HG03565 (cell line): ENCODE measurements at regions not wholly inside any gene's neighbourhood (a gene's known extent, or its start where the extent isn't known, plus 50 kb on each side); places are given as distances from the start of the nearest gene placed in this dataset.
"Not testable (repeated sequence)": the region's sequence is repeated elsewhere in the genome, so short reads cannot be mapped to it uniquely, and the experiment has no call there.

Source experiments
- ATAC-seq: cut with Tn5 transposase; IDR thresholded peaks from one replicate; pipeline ENCODE4 v1.9.1; 2021; ENCODE audit warnings: mild to moderate bottlenecking, moderate library complexity; ENCODE audit not compliant: unreplicated experiment

DNA sequence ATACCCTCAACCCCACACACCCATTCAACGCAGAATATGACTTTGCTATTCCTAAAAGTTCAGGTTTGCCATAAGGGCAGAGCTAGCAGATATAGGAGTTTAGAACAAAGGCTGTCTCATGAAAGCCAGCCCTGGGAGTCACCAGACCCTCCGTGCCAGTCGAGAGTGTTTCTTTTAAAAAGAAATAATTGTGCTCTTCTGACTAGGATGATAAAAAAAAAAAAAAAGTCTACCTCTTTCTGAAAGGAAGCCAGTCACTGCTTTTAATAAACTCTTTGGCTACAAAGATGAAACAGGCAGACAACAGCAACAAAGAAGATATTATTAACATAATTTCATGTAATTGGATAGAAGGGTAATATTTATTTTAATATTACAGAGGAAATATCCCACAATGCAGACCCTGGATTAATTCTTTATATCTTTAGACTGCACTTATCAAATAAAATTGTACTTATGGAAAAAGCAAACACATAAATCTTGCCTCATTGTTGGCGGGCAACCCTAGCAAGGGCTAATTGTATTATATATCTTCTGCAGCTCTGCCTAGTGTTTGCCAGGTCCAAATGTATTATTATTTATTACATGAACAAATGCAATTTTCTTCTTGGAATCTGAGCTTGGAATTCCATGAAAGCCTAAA, 277.5 kb upstream of the DYNLRB2 start:
- no peak for ATAC-seq

DNA sequence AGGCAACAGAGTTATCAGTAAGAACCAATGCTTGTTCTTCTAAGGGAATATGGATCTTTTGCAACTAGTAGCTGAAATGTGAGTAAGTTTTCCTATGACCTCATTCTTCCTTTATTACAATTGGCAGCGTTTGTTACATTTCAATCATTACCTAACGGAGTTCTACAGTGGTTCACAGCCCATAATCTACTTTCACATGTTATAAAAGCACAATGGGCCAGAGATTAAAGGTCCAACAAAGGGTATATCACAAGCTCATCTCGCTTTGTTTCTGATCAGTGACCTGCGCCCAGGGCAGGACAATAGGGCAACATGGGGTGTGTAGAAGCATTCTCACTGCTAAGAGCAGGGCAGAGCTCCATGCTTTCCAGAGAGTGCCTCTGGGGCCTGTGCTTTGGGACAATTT, 279.9 kb upstream of the DYNLRB2 start:
- ATAC-seq, result no peak

DNA sequence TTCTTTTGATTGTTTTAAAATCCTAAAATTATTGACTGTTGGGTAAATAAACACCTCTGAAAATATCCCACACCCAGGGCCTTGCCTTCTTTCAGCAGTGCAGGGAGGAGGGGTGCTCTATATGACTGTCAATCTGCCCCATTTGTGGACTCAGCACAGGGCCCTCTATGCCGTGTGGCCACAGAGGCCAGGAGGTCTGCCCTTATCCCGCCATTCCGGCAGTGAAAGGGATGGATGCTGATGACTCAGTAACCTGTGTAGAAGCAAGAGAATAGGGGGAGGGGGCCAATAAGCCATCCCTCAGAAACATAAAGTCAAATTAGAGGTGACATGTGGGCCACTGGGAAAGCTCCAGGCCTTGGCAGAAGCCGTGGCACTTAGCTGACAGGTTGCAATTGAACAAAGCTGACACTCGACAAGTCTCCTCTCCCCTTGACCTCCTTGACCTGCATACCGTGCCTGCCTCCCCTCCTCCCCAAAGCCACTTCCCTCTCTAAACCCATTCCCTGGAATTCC, 281.4 kb upstream of the DYNLRB2 start:
- no peak for ATAC-seq

DNA sequence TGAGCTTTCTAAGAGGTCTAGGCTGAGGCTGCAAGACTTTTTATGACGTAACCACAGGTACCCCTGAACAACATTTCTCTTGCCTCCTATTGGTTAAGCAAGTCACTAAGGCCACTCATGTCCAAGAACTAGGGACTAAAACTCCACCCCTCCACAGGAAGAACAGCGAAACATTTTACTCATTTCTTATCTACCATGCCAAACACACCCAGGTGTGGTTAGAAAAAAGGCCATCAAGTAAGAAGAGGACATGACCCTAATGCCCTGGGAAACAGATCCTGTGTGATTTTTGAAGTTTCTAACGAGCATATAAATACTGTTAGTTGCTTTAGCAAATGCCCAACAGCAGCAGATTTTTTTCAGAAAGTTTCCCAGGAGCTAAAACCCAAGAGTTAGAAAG, 282.4 kb upstream of the DYNLRB2 start:
- no peak for ATAC-seq

DNA sequence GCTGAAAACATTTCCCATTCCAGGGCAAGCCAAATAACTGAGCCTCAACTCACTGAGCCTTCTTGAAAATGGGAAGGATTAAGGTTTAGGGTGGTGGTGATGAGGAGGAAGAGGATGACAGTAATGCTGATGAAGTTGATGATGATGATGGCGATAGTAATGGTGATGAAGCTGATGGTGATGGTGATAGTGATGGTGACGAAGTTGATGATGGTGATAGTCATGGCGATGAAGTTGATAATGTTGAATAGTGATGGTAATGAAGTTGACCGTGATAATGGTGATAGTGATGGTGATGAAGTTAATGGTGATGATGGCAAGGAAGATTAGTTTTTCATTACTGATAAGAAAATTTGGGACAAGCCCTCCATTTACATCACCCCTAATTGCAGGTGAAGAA, 285.8 kb upstream of the DYNLRB2 start:
- no peak for ATAC-seq

DNA sequence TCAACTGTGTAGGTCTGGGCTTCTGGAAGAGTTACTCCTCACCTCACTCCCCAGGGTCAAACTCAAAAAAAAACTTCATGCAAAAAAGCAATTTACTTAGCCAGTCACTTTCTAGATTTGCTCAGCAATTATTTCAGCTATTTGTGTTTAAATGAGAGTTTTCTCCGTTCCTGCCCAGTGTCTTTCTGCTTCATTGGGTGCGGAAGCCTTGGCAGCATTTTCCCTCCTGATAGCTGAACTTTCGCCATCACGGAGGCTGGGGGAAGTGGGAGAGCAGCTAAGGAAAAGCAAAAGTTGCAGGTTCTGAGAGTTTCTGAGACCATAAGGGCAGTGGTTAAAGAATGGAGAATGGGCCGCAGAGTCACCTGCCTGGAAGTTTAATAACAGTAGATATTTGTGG, 287.1 kb upstream of the DYNLRB2 start:
- ATAC-seq, result no peak

DNA sequence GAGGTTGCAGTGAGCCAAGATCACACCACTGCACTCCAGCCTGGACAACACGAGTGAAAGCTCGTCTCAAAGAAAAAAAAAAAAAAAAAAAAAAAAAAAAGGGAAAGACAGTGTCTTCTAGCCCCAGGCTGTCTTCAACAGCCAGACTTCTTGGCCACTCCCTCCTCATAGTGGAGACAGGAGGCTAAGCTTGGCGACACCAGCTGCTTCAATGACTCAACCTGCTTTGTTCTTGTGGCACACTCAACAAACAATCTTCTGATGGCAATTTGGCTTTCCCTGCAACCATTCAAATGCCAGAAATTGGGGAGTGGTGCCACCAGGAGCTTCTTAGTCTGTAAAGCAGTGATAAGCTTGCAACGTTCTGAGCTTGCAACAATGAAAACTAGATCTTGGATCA, 290.4 kb upstream of the DYNLRB2 start:
- ATAC-seq, result no peak

DNA sequence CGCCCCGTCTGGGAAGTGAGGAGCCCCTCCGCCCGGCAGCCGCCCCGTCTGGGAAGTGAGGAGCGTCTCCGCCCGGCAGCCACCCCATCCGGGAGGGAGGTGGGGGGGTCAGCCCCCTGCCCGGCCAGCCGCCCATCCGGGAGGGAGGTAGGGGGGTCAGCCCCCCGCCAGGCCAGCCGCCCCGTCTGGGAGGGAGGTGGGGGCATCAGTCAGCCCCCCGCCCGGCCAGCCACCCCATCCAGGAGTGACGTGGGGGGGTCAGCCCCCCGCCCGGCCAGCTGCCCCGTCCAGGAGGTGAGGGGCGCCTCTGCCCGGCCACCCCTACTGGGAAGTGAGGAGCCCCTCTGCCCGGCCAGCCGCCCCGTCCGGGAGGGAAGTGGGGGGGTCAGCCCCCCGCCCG, 297.5 kb upstream of the DYNLRB2 start:
- ATAC-seq, result not testable (repeated sequence)

DNA sequence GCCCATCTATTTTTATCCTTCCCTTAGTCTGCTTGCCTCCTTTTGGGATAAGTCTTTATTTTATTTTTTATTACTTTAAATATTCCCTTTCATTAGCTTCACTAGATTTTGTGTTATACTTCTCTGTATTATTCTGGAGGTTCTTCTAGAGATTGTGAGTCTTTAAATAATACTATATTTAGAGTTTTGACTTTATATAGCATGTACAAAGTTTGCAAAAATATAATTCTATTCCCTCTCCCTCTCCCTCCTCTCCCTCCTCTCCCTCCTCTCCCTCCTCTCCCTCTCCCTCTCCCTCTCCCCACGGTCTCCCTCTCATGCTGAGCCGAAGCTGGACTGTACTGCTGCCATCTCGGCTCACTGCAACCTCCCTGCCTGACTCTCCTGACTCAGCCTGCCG, 298.5 kb upstream of the DYNLRB2 start:
- not testable (repeated sequence) for ATAC-seq

DNA sequence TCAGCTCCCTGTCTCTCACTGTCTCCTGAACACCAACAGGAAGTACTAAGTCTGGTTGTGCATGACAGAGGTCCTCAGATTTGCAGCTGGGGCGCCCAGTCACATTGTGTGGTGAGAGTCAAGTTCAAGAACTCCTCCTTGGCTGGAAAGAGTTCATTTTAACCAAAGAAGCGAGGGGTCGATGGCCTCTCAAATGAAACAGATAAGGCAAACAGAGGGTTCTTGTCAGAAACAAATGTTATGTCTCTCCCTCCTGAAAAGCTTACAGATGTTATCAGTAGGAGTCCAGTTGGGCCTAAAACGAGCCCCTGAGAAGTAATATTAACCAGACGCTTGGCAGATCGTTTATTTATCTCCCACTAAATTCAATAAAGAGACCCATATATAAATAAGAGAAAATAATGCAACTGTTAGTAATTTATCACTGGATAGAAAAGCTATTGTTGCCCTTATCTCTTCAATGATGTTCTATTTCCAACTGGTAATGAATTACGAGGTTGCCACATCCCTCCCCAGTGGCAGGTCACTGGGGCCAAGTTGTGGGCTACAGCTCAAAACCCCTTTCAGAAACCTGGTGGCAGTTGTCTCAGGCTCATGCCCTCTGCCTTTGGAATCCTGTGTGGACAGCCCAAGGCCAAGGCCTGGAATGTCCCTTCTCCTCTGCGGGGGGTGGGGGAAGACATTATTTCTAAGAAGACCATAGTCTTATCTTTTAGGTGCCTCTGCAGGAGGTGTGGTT, 307.5 kb upstream of the DYNLRB2 start:
- ATAC-seq, result no peak

DNA sequence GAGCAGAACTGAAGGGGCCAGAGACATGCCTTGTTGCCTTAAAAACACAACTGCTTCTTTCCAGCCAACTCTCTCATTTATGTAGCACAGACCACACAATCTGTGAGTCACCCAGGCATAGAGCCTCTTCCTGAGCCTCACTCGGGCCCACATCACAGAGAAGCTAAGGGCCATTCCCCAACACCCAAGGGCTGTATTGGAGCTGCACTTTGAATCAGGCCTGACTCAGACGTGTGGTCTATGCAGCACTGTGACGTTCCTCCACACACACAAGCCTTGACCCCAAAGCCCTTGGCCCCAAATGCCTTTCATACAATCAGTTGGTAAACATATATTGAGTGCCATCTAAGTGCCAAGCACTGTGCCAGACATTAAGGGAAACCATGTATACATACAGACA, 308.9 kb upstream of the DYNLRB2 start:
- ATAC-seq, result peak; percentile 95

DNA sequence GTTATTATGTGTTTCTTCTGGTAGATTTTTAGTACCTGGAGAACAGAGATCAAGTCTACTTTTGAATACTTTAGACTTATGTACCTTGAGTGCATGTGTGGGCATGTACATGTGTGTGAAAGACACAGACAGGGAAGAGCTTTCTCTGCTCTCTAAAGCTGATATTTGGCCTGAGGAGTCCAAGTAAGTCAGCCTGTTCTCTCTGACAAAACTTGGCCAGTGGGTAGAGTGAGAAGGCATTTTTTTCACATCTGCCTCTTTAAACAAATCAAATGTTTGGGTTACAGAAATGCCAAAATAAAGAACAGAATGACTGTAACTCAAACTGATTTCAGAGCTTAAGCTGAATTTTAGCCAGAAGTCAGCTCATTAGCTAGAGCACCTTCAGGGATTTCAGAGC, 309.7 kb upstream of the DYNLRB2 start:
- no peak for ATAC-seq

DNA sequence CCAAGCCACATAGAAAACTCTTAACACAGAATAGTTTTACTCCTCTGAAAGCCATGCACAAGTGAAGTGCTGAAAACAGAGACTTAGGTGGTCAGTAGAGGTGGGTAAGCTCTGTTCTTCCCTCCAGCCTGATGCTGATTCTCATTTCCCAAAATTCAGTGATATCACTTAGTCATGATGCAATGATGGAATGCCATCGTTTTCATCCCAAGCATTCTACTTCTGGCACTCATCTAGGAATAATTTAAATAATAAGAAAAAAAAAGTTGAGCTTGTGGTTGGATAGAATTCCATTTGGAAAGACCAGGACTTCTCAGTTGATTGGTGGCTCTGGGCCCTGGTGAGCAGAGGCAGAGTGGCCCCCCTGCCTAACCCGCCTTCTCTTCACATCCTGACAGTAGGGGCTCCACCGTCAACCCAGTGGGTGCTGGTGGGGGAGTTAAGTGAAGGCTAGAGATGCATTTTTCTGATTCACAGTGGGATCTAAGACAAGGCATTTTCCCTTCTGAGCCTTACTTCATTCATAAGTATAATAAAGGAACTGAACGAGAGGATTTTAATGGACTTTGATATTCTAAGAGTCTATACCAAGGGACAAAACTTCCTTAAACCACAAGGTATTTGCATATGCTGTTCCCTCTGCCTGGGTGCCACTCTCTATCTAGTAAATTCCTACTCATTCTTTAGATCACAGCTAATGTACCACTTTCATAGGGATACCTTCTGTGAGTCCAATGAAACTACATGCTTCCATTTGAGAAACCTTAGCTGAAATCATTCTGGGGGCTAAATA, 310.3 kb upstream of the DYNLRB2 start:
- ATAC-seq, result no peak

DNA sequence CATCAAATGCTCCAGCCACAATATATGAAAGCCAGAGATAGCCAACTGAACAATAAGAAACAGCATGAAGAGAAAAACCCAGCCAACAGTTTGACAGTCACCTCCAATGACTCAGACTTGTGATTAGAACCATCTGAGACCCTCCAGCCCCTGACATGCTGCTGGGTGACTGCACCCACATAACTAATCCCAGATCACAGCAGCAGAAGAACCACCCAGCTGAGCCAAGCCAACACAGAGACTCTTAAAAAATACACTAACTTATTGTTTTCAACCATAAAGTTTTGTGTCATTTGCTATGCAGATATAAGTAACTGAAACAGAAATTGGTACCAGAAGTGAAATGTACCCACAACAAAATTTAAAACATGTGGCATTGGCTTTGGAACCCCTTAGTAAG, 314.3 kb upstream of the DYNLRB2 start:
- ATAC-seq, result no peak

DNA sequence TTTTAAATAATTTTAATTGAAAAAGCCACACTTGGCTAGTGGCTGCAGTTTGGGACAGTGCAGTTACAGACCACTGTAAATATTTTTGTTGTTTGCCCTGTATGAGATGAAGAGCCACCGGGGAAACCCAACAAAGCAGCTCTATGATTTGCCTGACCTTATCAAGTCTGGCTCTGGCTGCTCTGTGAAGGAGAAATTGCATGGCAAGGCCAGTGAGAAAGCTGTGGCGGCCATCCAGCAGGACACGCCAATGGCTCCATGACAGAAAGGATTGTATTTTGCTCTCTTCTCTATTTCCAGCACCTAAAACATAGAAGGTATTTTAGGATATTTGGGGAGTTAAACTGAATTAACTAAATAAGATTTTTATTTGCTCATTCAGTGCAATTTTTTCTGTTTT, 330.0 kb upstream of the DYNLRB2 start:
- no peak for ATAC-seq

DNA sequence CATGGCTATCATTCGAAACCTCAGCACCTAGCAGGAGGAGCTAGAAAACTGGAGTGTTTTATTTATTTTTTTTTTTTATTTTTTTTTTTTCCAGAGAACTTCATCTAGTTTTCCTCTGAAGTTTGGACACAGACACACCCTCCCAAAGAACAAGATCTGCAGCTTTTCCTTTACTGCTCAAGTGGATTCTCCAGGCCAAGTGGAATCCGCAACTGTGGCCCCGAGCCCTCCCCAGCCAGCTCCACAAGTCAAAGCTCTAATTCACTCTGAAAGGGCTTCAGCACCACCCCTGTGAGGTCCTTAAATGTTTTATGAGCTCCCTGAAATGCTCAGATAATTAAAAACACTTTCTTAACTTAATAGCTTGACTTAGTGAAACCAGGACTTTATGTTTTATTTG, 332.1 kb upstream of the DYNLRB2 start:
- ATAC-seq, result no peak

DNA sequence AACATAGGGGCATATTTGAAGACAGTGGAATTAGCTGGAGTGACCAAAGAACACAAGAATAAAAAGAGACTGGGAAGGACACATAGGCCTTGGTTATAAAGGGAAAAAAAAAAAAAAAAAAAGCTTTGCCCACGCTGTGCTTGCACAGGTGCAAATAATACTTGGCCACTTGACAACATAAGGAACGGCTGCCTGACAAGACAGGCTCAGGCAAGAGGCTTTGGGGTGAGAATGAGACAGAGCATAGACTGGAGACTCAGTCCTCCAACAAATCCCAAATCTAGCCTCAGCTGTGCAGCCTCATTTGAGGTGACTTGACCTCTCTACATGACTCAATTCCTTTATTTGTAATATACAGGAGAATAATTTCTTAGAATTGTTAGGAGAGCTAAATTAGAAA, 332.8 kb upstream of the DYNLRB2 start:
- ATAC-seq, result no peak

DNA sequence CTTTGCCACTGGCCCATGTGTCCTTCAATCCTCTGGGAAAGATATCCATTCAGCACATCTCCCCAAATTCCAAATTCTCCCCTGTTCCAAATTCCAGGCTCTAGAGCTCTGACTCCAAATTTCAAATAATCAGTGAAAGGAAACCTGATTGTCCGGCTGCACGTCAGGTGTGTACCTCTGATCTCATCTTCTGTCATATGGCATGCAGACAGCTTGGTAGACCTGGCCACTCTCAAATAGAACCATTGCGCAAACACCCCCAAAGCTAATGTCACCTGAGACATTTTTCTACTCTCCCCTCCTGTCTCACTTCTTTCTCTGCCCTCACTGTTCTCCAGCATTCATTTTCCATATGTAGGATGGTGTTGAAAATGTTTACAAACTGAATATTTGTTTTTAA, 337.0 kb upstream of the DYNLRB2 start:
- no peak for ATAC-seq

DNA sequence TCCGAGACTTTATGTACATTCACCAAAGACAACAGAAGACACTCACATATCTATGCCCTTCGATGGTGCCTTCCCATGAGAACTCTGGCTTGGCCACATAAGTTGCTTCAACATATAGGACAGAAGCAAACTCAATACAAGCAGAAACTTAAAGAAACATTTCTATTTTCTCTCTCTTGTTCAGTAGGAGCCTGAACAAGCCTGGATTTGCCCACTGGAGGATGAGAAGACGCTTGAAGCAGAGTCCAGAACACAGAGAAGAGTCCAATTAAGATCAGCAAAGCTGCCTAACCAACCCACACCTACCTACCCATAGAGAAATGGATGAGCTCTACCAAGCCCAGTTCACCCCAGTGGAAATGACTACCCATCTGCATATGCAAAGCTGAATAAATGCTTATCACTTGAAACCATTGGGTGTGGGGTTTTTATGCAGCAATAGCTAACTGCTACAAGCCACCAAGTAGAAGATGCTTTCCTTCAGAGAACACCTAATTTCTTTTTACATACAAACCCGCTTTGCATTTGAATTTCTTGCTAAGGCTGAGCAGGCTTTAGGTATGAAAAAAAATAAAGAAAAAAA, 337.9 kb upstream of the DYNLRB2 start:
- no peak for ATAC-seq

DNA sequence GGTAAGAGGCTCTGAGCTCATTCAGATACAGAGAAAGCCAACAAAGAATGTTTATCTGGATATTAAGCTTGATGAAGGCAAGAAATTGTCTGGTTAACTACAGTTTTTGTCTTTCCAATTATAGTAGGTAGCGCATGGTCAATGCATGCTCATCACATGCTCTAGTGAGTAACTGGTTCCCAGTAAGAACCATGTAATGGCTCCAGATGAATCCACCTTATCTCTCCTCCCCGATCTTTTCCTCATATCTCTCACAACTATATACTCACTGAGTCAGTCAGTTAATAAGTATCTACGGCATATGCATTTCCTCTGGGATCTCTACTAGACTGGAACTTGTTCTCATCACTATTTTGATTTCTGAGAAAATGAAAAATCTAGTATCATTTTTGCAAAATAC, 340.7 kb upstream of the DYNLRB2 start:
- ATAC-seq, result no peak

DNA sequence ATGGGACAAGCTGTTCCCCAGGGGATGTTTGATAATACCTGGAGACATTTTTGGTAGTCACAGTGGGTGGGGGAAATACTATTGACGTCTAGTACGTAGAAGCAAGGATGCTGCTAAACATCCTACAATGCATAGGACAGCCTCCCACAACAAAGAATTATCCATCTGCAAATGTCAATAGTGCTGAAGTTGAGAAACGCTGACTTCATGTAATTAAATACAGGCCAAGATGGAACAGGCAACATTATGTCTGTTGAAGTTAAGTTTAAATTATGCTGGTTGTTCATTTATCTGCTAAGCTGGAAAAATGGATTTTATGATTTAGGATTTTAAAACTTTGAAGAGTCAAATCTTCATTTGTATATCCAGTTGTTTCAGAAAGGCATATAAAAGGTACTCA, 341.2 kb upstream of the DYNLRB2 start:
- no peak for ATAC-seq
